ENCODE measurements at regions not wholly inside any gene's neighbourhood (a gene's known extent, or its start where the extent isn't known, plus 50 kb on each side); places are given as distances from the start of the nearest gene placed in this dataset.

GRCh38 chr4:127449449-127449848 is 183.3 kb upstream of the INTU start (continued):
- TF ChIP-seq STAT6 (CRISPR knock-in tag; conservative IDR thresholded peaks at IDR 0.05; ENCODE audit: low read depth) = no peak
- no peak for TF ChIP-seq MXD4 (CRISPR knock-in tag; IDR thresholded peaks at IDR 0.05; ENCODE audit: borderline replicate concordance)

GRCh38 chr4:127450276-127450675 is 182.5 kb upstream of the INTU start:
- ATAC-seq (no peak), DNase-seq (ENCODE audit: low spot score) (no peak)
- Mint-ChIP-seq H3K36me3 (no peaks in the 10 kb centered on the region), H3K27ac (no peak overlapping the region), H3K4me3 (no peak overlapping the region), H3K4me1 (peaks cover 6% of the 10 kb centered on the region), H3K9me3 (no peaks in the 10 kb centered on the region), H3K27me3 (ENCODE audit: low read depth) (no peaks in the 10 kb centered on the region; the same call in 1 of the 2 replicates)
- CTCF ChIA-PET = no interaction called here
- POLR2A ChIA-PET = no interaction called here
- no peak for TF ChIP-seq TP53 (CRISPR knock-in tag; IDR thresholded peaks at IDR 0.05)
- TF ChIP-seq FOXP1 (CRISPR knock-in tag; IDR thresholded peaks at IDR 0.05; ENCODE audit: borderline replicate concordance) = no peak
- no peak for TF ChIP-seq USF2 (CRISPR knock-in tag; IDR thresholded peaks at IDR 0.05)
- TF ChIP-seq FOXJ3 (CRISPR knock-in tag; IDR thresholded peaks at IDR 0.05; ENCODE audit: borderline replicate concordance) = no peak
- no peak for TF ChIP-seq ATF6 (CRISPR knock-in tag; IDR thresholded peaks at IDR 0.05)
- TF ChIP-seq CDX4 (CRISPR knock-in tag; IDR thresholded peaks at IDR 0.05; ENCODE audit: borderline replicate concordance) = no peak
- TF ChIP-seq MAX (CRISPR knock-in tag; IDR thresholded peaks at IDR 0.05) = no peak
- no peak for TF ChIP-seq ZMAT4 (CRISPR knock-in tag; IDR thresholded peaks at IDR 0.05)
- TF ChIP-seq CTCF (IDR thresholded peaks at IDR 0.05) = no peak
- TF ChIP-seq FOXP4 (CRISPR knock-in tag; IDR thresholded peaks at IDR 0.05) = no peak
- no peak for TF ChIP-seq STAT6 (CRISPR knock-in tag; conservative IDR thresholded peaks at IDR 0.05; ENCODE audit: low read depth)
- TF ChIP-seq TCF7 (CRISPR knock-in tag; IDR thresholded peaks at IDR 0.05; ENCODE audit: low read depth) = no peak
- TF ChIP-seq ATF2 (CRISPR knock-in tag; IDR thresholded peaks at IDR 0.05; ENCODE audit: borderline replicate concordance, low read depth) = no peak
- no peak for TF ChIP-seq NR3C1 (CRISPR knock-in tag; conservative IDR thresholded peaks at IDR 0.05; ENCODE audit: low read depth)
- no peak for TF ChIP-seq RELA (CRISPR knock-in tag; IDR thresholded peaks at IDR 0.05; ENCODE audit: borderline replicate concordance)
- TF ChIP-seq NR1H2 (CRISPR knock-in tag; IDR thresholded peaks at IDR 0.05) = no peak
- TF ChIP-seq ZNF671 (CRISPR knock-in tag; IDR thresholded peaks at IDR 0.05) = no peak
- no peak for TF ChIP-seq E2F4 (CRISPR knock-in tag; IDR thresholded peaks at IDR 0.05; ENCODE audit: borderline replicate concordance, low read depth)
